Peyer's patch (tissue), 4 donors: ENCODE measurements at regions not wholly inside any gene's neighbourhood (a gene's known extent, or its start where the extent isn't known, plus 50 kb on each side); places are given as distances from the start of the nearest gene placed in this dataset.

Experiments used
- DNase-seq, 3 donors: peaks; one replicate each; pipeline ENCODE4 v3.0.0-alpha.2; 2017 to 2019
- H3K27ac ChIP-seq, 4 donors: fragments of 200-600 bp; sonication (generic); one replicate each; pipeline ENCODE4 v1.5.1; 2016 to 2019
- H3K27me3 ChIP-seq, 2 donors: fragments of 200-600 bp; sonication (generic); one replicate each; pipeline ENCODE4 v1.5.1; 2019
- H3K36me3 ChIP-seq, 3 donors: fragments of 200-600 bp; sonication (generic); one replicate each; pipeline ENCODE4 v1.5.1; 2016 to 2019
- H3K4me1 ChIP-seq, 4 donors: fragments of 200-600 bp; sonication (generic); one replicate each; pipeline ENCODE4 v1.5.1; 2016 to 2019
- H3K4me3 ChIP-seq, 4 donors: fragments of 200-600 bp; sonication (generic); 1 replicate in 3 of 4; 2 replicates in 1 of 4; pipeline ENCODE4 v1.5.1; 2016 to 2019; ENCODE audit warnings: mild to moderate bottlenecking in 1 of 4
- H3K9me3 ChIP-seq, 4 donors: fragments of 200-600 bp; sonication (generic); one replicate each; pipeline ENCODE4 v1.5.1; 2016 to 2019; ENCODE audit warnings: mild to moderate bottlenecking in 1 of 4
- CTCF ChIP-seq, 6 experiments: fragments of 450-650 bp in 4 of 6; fragments of 200-600 bp in 2 of 6; sonication (generic) in 1 of 6; IDR thresholded peaks; one replicate each; pipeline ENCODE4 v1.5.1; 2017 to 2019; ENCODE audit warnings: antibody characterized with exemption in 6 of 6, mild to moderate bottlenecking in 3 of 6, moderate library complexity in 1 of 6
- POLR2A ChIP-seq, 2 donors: fragments of 450-650 bp; IDR thresholded peaks; one replicate each; pipeline ENCODE4 v1.5.1; 2017; ENCODE audit warnings: antibody characterized with exemption in 2 of 2, mild to moderate bottlenecking in 2 of 2, moderate library complexity in 2 of 2

- DNase-seq = no peak
- Histone ChIP-seq H3K27ac (no peak overlapping the region), H3K4me3 (no peak overlapping the region), H3K36me3 (no peaks in the 10 kb centered on the region), H3K9me3 (no peaks in the 10 kb centered on the region), H3K4me1 (no peaks in the 10 kb centered on the region), H3K27me3 (no peaks in the 10 kb centered on the region)
- TF ChIP-seq CTCF (IDR thresholded peaks at IDR 0.05) = no peak
- TF ChIP-seq POLR2A (IDR thresholded peaks at IDR 0.05) = no peak
These were observed 150.3 kb upstream of the PRKD1 start for GRCh38 chr14:30077946-30078345.

GRCh38 chr14:30078811-30079402 lies 151.3 kb upstream of the PRKD1 start:
- Histone ChIP-seq H3K27me3 (no peaks in the 10 kb centered on the region), H3K9me3 (no peaks in the 10 kb centered on the region), H3K36me3 (no peaks in the 10 kb centered on the region), H3K4me3 (no peak overlapping the region), H3K4me1 (no peaks in the 10 kb centered on the region), H3K27ac (no peak overlapping the region)
- DNase-seq = no peak
- TF ChIP-seq CTCF (IDR thresholded peaks at IDR 0.05) (no peak), POLR2A (IDR thresholded peaks at IDR 0.05) (no peak)

- Histone ChIP-seq H3K27ac (no peak overlapping the region), H3K4me1 (no peaks in the 10 kb centered on the region), H3K4me3 (no peak overlapping the region), H3K36me3 (no peaks in the 10 kb centered on the region), H3K9me3 (no peaks in the 10 kb centered on the region), H3K27me3 (no peaks in the 10 kb centered on the region)
- no peak for DNase-seq
- TF ChIP-seq POLR2A (IDR thresholded peaks at IDR 0.05) (no peak), CTCF (IDR thresholded peaks at IDR 0.05) (no peak)
These were observed 154.8 kb upstream of the PRKD1 start for GRCh38 chr14:30082486-30082885.

- Histone ChIP-seq H3K36me3 (no peaks in the 10 kb centered on the region), H3K4me1 (no peaks in the 10 kb centered on the region), H3K27me3 (no peaks in the 10 kb centered on the region), H3K4me3 (no peak overlapping the region), H3K27ac (no peak overlapping the region), H3K9me3 (peaks cover 0 to 5% (median 0%) of the 10 kb centered on the region in 4 donors)
- DNase-seq = no peak
- TF ChIP-seq CTCF (IDR thresholded peaks at IDR 0.05) = no peak
- no peak for TF ChIP-seq POLR2A (IDR thresholded peaks at IDR 0.05)
These were observed 157.2 kb upstream of the PRKD1 start for GRCh38 chr14:30084811-30085210.

GRCh38 chr14:30085943-30086342 lies 158.3 kb upstream of the PRKD1 start:
- Histone ChIP-seq H3K4me3 (no peak overlapping the region), H3K36me3 (no peaks in the 10 kb centered on the region), H3K27me3 (no peaks in the 10 kb centered on the region), H3K4me1 (no peaks in the 10 kb centered on the region), H3K27ac (no peak overlapping the region), H3K9me3 (peaks cover 0 to 5% (median 0%) of the 10 kb centered on the region in 4 donors)
- no peak for DNase-seq
- TF ChIP-seq POLR2A (IDR thresholded peaks at IDR 0.05) = no peak
- TF ChIP-seq CTCF (IDR thresholded peaks at IDR 0.05) = no peak

- Histone ChIP-seq H3K4me3 (no peak overlapping the region), H3K27ac (no peak overlapping the region), H3K4me1 (no peaks in the 10 kb centered on the region), H3K9me3 (peaks cover 0 to 12% (median 0%) of the 10 kb centered on the region in 4 donors), H3K36me3 (no peaks in the 10 kb centered on the region), H3K27me3 (no peaks in the 10 kb centered on the region)
- TF ChIP-seq CTCF (IDR thresholded peaks at IDR 0.05) = no peak
- TF ChIP-seq POLR2A (IDR thresholded peaks at IDR 0.05) = no peak
- no peak for DNase-seq
These were observed 161.0 kb upstream of the PRKD1 start for GRCh38 chr14:30088620-30089019.
